ENCODE measurements at regions not wholly inside any gene's neighbourhood (a gene's known extent, or its start where the extent isn't known, plus 50 kb on each side); places are given as distances from the start of the nearest gene placed in this dataset.

- H4K20me1 ChIP-seq (ENCODE audit: control insufficient read depth, insufficient read depth, low read length, poor library complexity, severe bottlenecking) = no peaks in the 10 kb centered on the region
- H3K79me2 ChIP-seq (ENCODE audit: control insufficient read depth, insufficient read depth, low read length) = no peaks in the 10 kb centered on the region
- H3K4me1 Mint-ChIP-seq = peaks cover 6% of the 10 kb centered on the region
- H3K4me3 Mint-ChIP-seq = no peak overlapping the region
- no peak overlapping the region for H2AFZ ChIP-seq (ENCODE audit: insufficient read depth, low read depth, low read length, poor library complexity, severe bottlenecking)
- H3K9me3 ChIP-seq (ENCODE audit: control extremely low read depth in 1 of 3, control insufficient read depth in 2 of 3, insufficient read depth in 1 of 3, low read length in 2 of 3) = peaks cover 0 to 3% (median 3%) of the 10 kb centered on the region in 3 donors
- DNase-seq = no peak
- peaks cover 0 to 6% (median 2%) of the 10 kb centered on the region in 4 experiments for H3K27me3 ChIP-seq (replicated peaks in 1 of 4; ENCODE audit: control extremely low read depth in 1 of 4, control insufficient read depth in 3 of 4, insufficient read depth in 4 of 4, low read length in 3 of 4)
- ATAC-seq (ENCODE audit: low read depth) = no peak
- intact Hi-C loops (cut with micrococcal nuclease) = no loop called here
- no peak overlapping the region for H3K4me2 ChIP-seq (replicated peaks; ENCODE audit: low read depth, low read length, poor library complexity, severe bottlenecking)
- ChIA-PET POLR2A (no interaction called here), CTCF (no interaction called here)
- TF ChIP-seq EZH2 (IDR thresholded peaks at IDR 0.05; ENCODE audit: borderline replicate concordance, insufficient read depth, low read depth, low read length, poor library complexity, severe bottlenecking) = no peak
- TF ChIP-seq CTCF (IDR thresholded peaks at IDR 0.05) = no peak
- peaks cover 2% of the 10 kb centered on the region for H3K9me3 Mint-ChIP-seq (ENCODE audit: insufficient read depth)
- 100% methylated on average over 3 of the region's 4 CpGs for WGBS (ENCODE audit: insufficient coverage)
- H3K9ac ChIP-seq (ENCODE audit: low read length) = no peak overlapping the region
- H3K27me3 Mint-ChIP-seq = peaks cover 11% of the 10 kb centered on the region
- H3K27ac ChIP-seq (ENCODE audit: low read length in 2 of 2) = no peak overlapping the region
- H3K36me3 ChIP-seq (replicated peaks in 1 of 2; ENCODE audit: control extremely low read depth in 1 of 2, control insufficient read depth in 1 of 2, extremely low read depth in 1 of 2, insufficient read depth in 2 of 2, low read length in 1 of 2) = no peaks in the 10 kb centered on the region
- no peaks in the 10 kb centered on the region for H3K4me1 ChIP-seq (ENCODE audit: control insufficient read depth in 2 of 2, insufficient read depth in 2 of 2, low read length in 2 of 2)
- H3K4me3 ChIP-seq (ENCODE audit: control extremely low read depth in 1 of 5, extremely low read depth in 1 of 5, insufficient read depth in 1 of 5, low read depth in 2 of 5, low read length in 4 of 5) = no peak overlapping the region
- H3K27ac Mint-ChIP-seq = no peak overlapping the region
Measured at GRCh38 chr6:105460860-105461259, 58.0 kb upstream of the PREP start.

- H3K4me3 Mint-ChIP-seq = no peak overlapping the region
- Histone ChIP-seq H3K27me3 (replicated peaks in 1 of 4; ENCODE audit: control extremely low read depth in 1 of 4, control insufficient read depth in 3 of 4, insufficient read depth in 4 of 4, low read length in 3 of 4) (peaks cover 0 to 6% (median 2%) of the 10 kb centered on the region in 4 experiments), H3K9ac (ENCODE audit: low read length) (no peak overlapping the region), H3K4me3 (ENCODE audit: control extremely low read depth in 1 of 5, extremely low read depth in 1 of 5, insufficient read depth in 1 of 5, low read depth in 2 of 5, low read length in 4 of 5) (no peak overlapping the region), H3K27ac (ENCODE audit: low read length in 2 of 2) (no peak overlapping the region), H3K4me2 (replicated peaks; ENCODE audit: low read depth, low read length, poor library complexity, severe bottlenecking) (no peak overlapping the region), H3K9me3 (ENCODE audit: control extremely low read depth in 1 of 3, control insufficient read depth in 2 of 3, insufficient read depth in 1 of 3, low read length in 2 of 3) (peaks cover 0 to 7% (median 0%) of the 10 kb centered on the region in 3 donors), H2AFZ (ENCODE audit: insufficient read depth, low read depth, low read length, poor library complexity, severe bottlenecking) (no peak overlapping the region), H3K4me1 (ENCODE audit: control insufficient read depth in 2 of 2, insufficient read depth in 2 of 2, low read length in 2 of 2) (no peaks in the 10 kb centered on the region), H3K36me3 (replicated peaks in 1 of 2; ENCODE audit: control extremely low read depth in 1 of 2, control insufficient read depth in 1 of 2, extremely low read depth in 1 of 2, insufficient read depth in 2 of 2, low read length in 1 of 2) (no peaks in the 10 kb centered on the region), H3K79me2 (ENCODE audit: control insufficient read depth, insufficient read depth, low read length) (no peaks in the 10 kb centered on the region), H4K20me1 (ENCODE audit: control insufficient read depth, insufficient read depth, low read length, poor library complexity, severe bottlenecking) (no peaks in the 10 kb centered on the region)
- peaks cover 11% of the 10 kb centered on the region for H3K27me3 Mint-ChIP-seq
- H3K27ac Mint-ChIP-seq = no peak overlapping the region
- ATAC-seq (ENCODE audit: low read depth) (no peak), DNase-seq (no peak)
- ChIA-PET CTCF (no interaction called here), POLR2A (no interaction called here)
- no peak for TF ChIP-seq CTCF (IDR thresholded peaks at IDR 0.05)
- TF ChIP-seq EZH2 (IDR thresholded peaks at IDR 0.05; ENCODE audit: borderline replicate concordance, insufficient read depth, low read depth, low read length, poor library complexity, severe bottlenecking) = no peak
- intact Hi-C loops (cut with micrococcal nuclease) = no loop called here
- WGBS (ENCODE audit: insufficient coverage) = no CpG with 5 or more reads among the region's 1 CpG
- H3K9me3 Mint-ChIP-seq (ENCODE audit: insufficient read depth) = no peaks in the 10 kb centered on the region
- H3K4me1 Mint-ChIP-seq = peaks cover 6% of the 10 kb centered on the region
Measured at GRCh38 chr6:105459864-105460263, 57.0 kb upstream of the PREP start.
